ENCODE measurements at regions not wholly inside any gene's neighbourhood (a gene's known extent, or its start where the extent isn't known, plus 50 kb on each side); places are given as distances from the start of the nearest gene placed in this dataset.
"Not testable (repeated sequence)": the region's sequence is repeated elsewhere in the genome, so short reads cannot be mapped to it uniquely, and the experiment has no call there.

DNA sequence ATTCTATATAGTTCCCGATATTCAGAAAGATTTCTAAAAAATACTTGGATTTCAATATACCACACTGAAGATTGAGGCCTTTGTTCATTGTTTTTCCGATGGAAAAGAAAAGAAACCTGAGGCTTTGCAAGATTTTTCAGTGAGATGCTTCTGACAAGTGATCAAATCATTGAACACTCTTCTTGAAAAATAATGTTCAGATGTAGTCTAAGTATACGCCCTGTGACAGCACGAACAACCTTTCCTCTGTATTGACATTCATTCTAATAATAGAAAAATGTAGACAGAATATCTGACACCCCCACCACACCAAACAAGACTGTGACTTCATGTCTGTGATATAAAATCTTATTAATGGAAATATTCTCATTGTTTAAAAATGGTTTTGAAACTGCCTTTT lies 650.7 kb upstream of the KLHL1 start:
- no peak for TF ChIP-seq POLR2A (IDR thresholded peaks at IDR 0.05)
- TF ChIP-seq, protein P1, sequence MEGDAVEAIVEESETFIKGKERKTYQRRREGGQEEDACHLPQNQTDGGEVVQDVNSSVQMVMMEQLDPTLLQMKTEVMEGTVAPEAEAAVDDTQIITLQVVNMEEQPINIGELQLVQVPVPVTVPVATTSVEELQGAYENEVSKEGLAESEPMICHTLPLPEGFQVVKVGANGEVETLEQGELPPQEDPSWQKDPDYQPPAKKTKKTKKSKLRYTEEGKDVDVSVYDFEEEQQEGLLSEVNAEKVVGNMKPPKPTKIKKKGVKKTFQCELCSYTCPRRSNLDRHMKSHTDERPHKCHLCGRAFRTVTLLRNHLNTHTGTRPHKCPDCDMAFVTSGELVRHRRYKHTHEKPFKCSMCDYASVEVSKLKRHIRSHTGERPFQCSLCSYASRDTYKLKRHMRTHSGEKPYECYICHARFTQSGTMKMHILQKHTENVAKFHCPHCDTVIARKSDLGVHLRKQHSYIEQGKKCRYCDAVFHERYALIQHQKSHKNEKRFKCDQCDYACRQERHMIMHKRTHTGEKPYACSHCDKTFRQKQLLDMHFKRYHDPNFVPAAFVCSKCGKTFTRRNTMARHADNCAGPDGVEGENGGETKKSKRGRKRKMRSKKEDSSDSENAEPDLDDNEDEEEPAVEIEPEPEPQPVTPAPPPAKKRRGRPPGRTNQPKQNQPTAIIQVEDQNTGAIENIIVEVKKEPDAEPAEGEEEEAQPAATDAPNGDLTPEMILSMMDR (IDR thresholded peaks at IDR 0.05), result no peak
- Histone ChIP-seq H3K36me3 (replicated peaks in 1 of 2) (no peaks in the 10 kb centered on the region), H3K27me3 (no peaks in the 10 kb centered on the region), H3K9me3 (replicated peaks in 1 of 3) (no peaks in the 10 kb centered on the region), H3K4me3 (no peak overlapping the region), H3K27ac (no peak overlapping the region), H3K4me1 (replicated peaks in 1 of 2) (no peaks in the 10 kb centered on the region)
- WGBS, 4 donors, result 79 to 85% (median 83%) methylated on average over 4 of the region's 4 CpGs
- no peak for DNase-seq
- intact Hi-C loops (cut with DNase I), result no loop called here

GRCh38 chr13:70756088-70756487 lies 647.8 kb upstream of the KLHL1 start:
- Histone ChIP-seq H3K9me3 (replicated peaks in 1 of 3) (no peaks in the 10 kb centered on the region), H3K4me3 (no peak overlapping the region), H3K4me1 (replicated peaks in 1 of 2) (no peaks in the 10 kb centered on the region), H3K27ac (no peak overlapping the region), H3K36me3 (replicated peaks in 1 of 2) (no peaks in the 10 kb centered on the region), H3K27me3 (no peaks in the 10 kb centered on the region)
- no peak for DNase-seq
- no peak for TF ChIP-seq POLR2A (IDR thresholded peaks at IDR 0.05)
- TF ChIP-seq, protein P1 (IDR thresholded peaks at IDR 0.05), result no peak
- intact Hi-C loops (cut with DNase I), result no loop called here

- DNase-seq, result no peak
- H3K27ac ChIP-seq, result no peak overlapping the region
- H3K9me3 ChIP-seq (replicated peaks in 1 of 3), result no peaks in the 10 kb centered on the region
- intact Hi-C loops (cut with DNase I), result no loop called here
- H3K4me1 ChIP-seq (replicated peaks in 1 of 2), result no peaks in the 10 kb centered on the region
- H3K36me3 ChIP-seq (replicated peaks in 1 of 2), result no peaks in the 10 kb centered on the region
- WGBS, 4 donors, result 59 to 70% (median 61%) methylated on average over 4 of the region's 4 CpGs
- no peak for TF ChIP-seq POLR2A (IDR thresholded peaks at IDR 0.05)
- TF ChIP-seq, protein P1 (IDR thresholded peaks at IDR 0.05), result no peak
- no peaks in the 10 kb centered on the region for H3K27me3 ChIP-seq
- no peak overlapping the region for H3K4me3 ChIP-seq
Measured at GRCh38 chr13:70755456-70755855, 647.2 kb upstream of the KLHL1 start.

DNA sequence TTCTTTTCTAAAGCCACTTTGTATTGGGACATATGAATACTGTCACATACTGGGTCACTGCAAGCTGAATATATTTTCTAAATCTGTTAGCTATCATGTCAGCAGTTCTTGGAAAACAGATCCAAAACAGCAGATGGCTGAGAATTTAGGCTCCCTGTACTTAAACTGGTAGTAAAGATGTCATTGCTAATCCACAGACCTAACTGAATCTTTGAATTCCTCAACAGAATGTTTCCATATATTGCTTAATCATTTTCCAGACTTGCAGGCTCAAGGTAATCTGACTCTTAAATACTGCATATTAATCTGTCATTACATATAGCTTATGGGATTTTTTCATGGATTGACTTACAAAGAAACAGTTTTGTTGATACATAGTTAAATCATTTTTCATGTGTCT lies 639.0 kb upstream of the KLHL1 start:
- DNase-seq, result no peak
- Histone ChIP-seq H3K4me1 (replicated peaks in 1 of 2) (no peaks in the 10 kb centered on the region), H3K27me3 (no peaks in the 10 kb centered on the region), H3K27ac (no peak overlapping the region), H3K9me3 (replicated peaks in 1 of 3) (no peaks in the 10 kb centered on the region), H3K4me3 (no peak overlapping the region), H3K36me3 (replicated peaks in 1 of 2) (no peaks in the 10 kb centered on the region)
- intact Hi-C loops (cut with DNase I), result no loop called here
- TF ChIP-seq, protein P1 (IDR thresholded peaks at IDR 0.05), result no peak
- no peak for TF ChIP-seq POLR2A (IDR thresholded peaks at IDR 0.05)

- intact Hi-C loops (cut with DNase I), result not testable (repeated sequence)
Measured at GRCh38 chr13:70746469-70746868, 638.2 kb upstream of the KLHL1 start.

More at GRCh38 chr13:70746469-70746868, 638.2 kb upstream of the KLHL1 start:
- H3K9me3 ChIP-seq (replicated peaks in 1 of 3); H3K4me1 ChIP-seq (replicated peaks in 1 of 2); H3K36me3 ChIP-seq (replicated peaks in 1 of 2); H3K27ac ChIP-seq; H3K27me3 ChIP-seq; DNase-seq; H3K4me3 ChIP-seq: not testable (repeated sequence)
- WGBS, 4 donors, result 87 to 96% (median 90%) methylated on average over 6 of the region's 6 CpGs
